CMK (cell line): ENCODE measurements at regions not wholly inside any gene's neighbourhood (a gene's known extent, or its start where the extent isn't known, plus 50 kb on each side); places are given as distances from the start of the nearest gene placed in this dataset.
A peak's percentile ranks its signal among the peaks of the same experiment; 100 is the strongest.
"Not testable (repeated sequence)": the region's sequence is repeated elsewhere in the genome, so short reads cannot be mapped to it uniquely, and the experiment has no call there.

Source experiments
- DNase-seq: peaks from one replicate; pipeline ENCODE4 v3.0.0-alpha.2; 2010; ENCODE audit warnings: low read depth

GRCh38 chr1:234918961-234919761 is 209.5 kb downstream of the TOMM20 start:
- DNase-seq = no peak

- DNase-seq = peak; percentile 59
Observed at GRCh38 chr1:234918181-234918841, 210.3 kb downstream of the TOMM20 start.

- no peak for DNase-seq
Observed at GRCh38 chr1:234917495-234918180, 211.0 kb downstream of the TOMM20 start.

- no peak for DNase-seq
Observed at GRCh38 chr1:234916840-234917239, 211.8 kb downstream of the TOMM20 start.

GRCh38 chr1:234915924-234916675 is 212.5 kb downstream of the TOMM20 start:
- DNase-seq = no peak

- no peak for DNase-seq
Observed at GRCh38 chr1:234914606-234915290, 213.9 kb downstream of the TOMM20 start.

GRCh38 chr1:234913771-234914170 is 214.9 kb downstream of the TOMM20 start:
- no peak for DNase-seq

- DNase-seq = no peak
Observed at GRCh38 chr1:234913278-234913649, 215.4 kb downstream of the TOMM20 start.

- no peak for DNase-seq
Observed at GRCh38 chr1:234912548-234913277, 215.9 kb downstream of the TOMM20 start.

- no peak for DNase-seq
Observed at GRCh38 chr1:234911787-234912186, 216.8 kb downstream of the TOMM20 start.

GRCh38 chr1:234911136-234911535 is 217.5 kb downstream of the TOMM20 start:
- DNase-seq = not testable (repeated sequence)

GRCh38 chr1:234909851-234910250 is 218.8 kb downstream of the TOMM20 start:
- no peak for DNase-seq

GRCh38 chr1:234909307-234909810 is 219.3 kb downstream of the TOMM20 start:
- DNase-seq = no peak

GRCh38 chr1:234908571-234908970 is 220.1 kb downstream of the TOMM20 start:
- no peak for DNase-seq

GRCh38 chr1:234907940-234908405 is 220.7 kb downstream of the TOMM20 start:
- DNase-seq = no peak

GRCh38 chr1:234907208-234907939 is 221.3 kb downstream of the TOMM20 start:
- no peak for DNase-seq

- DNase-seq = no peak
Observed at GRCh38 chr1:234906654-234907053, 222.0 kb downstream of the TOMM20 start.

GRCh38 chr1:234902774-234903547 is 225.7 kb downstream of the TOMM20 start:
- no peak for DNase-seq

- DNase-seq = no peak
Observed at GRCh38 chr1:234901491-234902049, 227.1 kb downstream of the TOMM20 start.
